ENCODE measurements at regions not wholly inside any gene's neighbourhood (a gene's known extent, or its start where the extent isn't known, plus 50 kb on each side); places are given as distances from the start of the nearest gene placed in this dataset.
"Not testable (repeated sequence)": the region's sequence is repeated elsewhere in the genome, so short reads cannot be mapped to it uniquely, and the experiment has no call there.

GRCh38 chr3:43838877-43839276 lies 148.1 kb downstream of the ABHD5 start:
- no peak for DNase-seq

GRCh38 chr3:43843386-43843785 lies 152.6 kb downstream of the ABHD5 start:
- DNase-seq, result no peak

GRCh38 chr3:43844757-43845156 lies 154.0 kb downstream of the ABHD5 start:
- no peak for DNase-seq

- DNase-seq, result not testable (repeated sequence)
Measured at GRCh38 chr3:43845553-43845952, 154.8 kb downstream of the ABHD5 start.

GRCh38 chr3:43852066-43852465 lies 161.3 kb downstream of the ABHD5 start:
- DNase-seq, result no peak

GRCh38 chr3:43854283-43854682 lies 163.5 kb downstream of the ABHD5 start:
- no peak for DNase-seq

GRCh38 chr3:43854916-43855315 lies 164.2 kb downstream of the ABHD5 start:
- DNase-seq, result no peak

- peak; percentile 87 for DNase-seq
Measured at GRCh38 chr3:43855674-43856299, 165.0 kb downstream of the ABHD5 start.

- DNase-seq, result no peak
Measured at GRCh38 chr3:43856351-43856750, 165.6 kb downstream of the ABHD5 start.

GRCh38 chr3:43856761-43857160 lies 166.0 kb downstream of the ABHD5 start:
- no peak for DNase-seq

- DNase-seq, result peak; percentile 8
Measured at GRCh38 chr3:43857361-43858293, 166.9 kb downstream of the ABHD5 start.

- no peak for DNase-seq
Measured at GRCh38 chr3:43858294-43858701, 167.6 kb downstream of the ABHD5 start.

GRCh38 chr3:43859766-43860165 lies 169.0 kb downstream of the ABHD5 start:
- DNase-seq, result no peak

- no peak for DNase-seq
Measured at GRCh38 chr3:43861635-43862034, 170.9 kb downstream of the ABHD5 start.

- no peak for DNase-seq
Measured at GRCh38 chr3:43862470-43862869, 171.7 kb downstream of the ABHD5 start.

- DNase-seq, result no peak
Measured at GRCh38 chr3:43862992-43863805, 172.5 kb downstream of the ABHD5 start.

GRCh38 chr3:43863966-43864933 lies 173.5 kb downstream of the ABHD5 start:
- no peak for DNase-seq

GRCh38 chr3:43865351-43865750 lies 174.6 kb downstream of the ABHD5 start:
- DNase-seq, result no peak

GRCh38 chr3:43865887-43866528 lies 175.3 kb downstream of the ABHD5 start:
- no peak for DNase-seq

GRCh38 chr3:43866529-43867353 lies 176.0 kb downstream of the ABHD5 start:
- no peak for DNase-seq

Data from hematopoietic multipotent progenitor cell treated with erythropoietin and hydrocortisone succinate and interleukin-3 and kit ligand, for 4 days (in vitro differentiated cells).